OCI-LY7 (cell line): ENCODE measurements at regions not wholly inside any gene's neighbourhood (a gene's known extent, or its start where the extent isn't known, plus 50 kb on each side); places are given as distances from the start of the nearest gene placed in this dataset.

Source experiments
- EZH2phosphoT487 ChIP-seq: fragments of 200-600 bp; sonication (generic); IDR thresholded peaks from 2 replicates; pipeline ENCODE4 v1.6.1; 2018; ENCODE audit warnings: low read depth, borderline replicate concordance, mild to moderate bottlenecking, mixed run types, antibody characterized with exemption, low read length, moderate library complexity, mixed read lengths
- TF ChIP-seq, protein P1 (sequence below): fragments of 200-600 bp; sonication (generic); conservative IDR thresholded peaks from 2 replicates; pipeline ENCODE4 v1.5.1; 2014; ENCODE audit warnings: mild to moderate bottlenecking, antibody characterized with exemption, low read length, moderate library complexity, mixed read lengths

DNA sequence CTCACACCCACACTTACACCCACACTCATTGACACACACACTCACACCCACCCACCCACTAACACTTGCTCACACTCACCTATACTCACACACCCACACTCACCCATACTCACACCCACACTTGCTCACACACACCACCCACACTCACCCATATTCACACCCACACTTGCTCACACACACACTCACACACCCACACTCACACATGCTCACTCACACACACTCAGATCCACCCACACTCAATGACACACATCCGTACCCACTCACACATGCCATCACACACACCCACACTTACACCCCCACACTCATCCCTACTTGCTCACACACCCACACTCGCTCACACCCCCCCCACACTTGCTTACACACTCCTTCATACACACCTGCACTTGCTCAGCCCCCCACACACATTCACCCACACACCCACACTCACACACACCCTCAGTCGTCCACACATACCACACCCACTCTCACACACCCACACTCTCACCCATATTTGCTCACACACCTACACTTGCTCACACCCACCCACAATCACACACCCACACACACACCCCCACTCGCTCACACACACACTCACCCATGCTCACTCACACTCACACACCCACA is 321.1 kb upstream of the N4BP1 start:
- TF ChIP-seq, protein P1, sequence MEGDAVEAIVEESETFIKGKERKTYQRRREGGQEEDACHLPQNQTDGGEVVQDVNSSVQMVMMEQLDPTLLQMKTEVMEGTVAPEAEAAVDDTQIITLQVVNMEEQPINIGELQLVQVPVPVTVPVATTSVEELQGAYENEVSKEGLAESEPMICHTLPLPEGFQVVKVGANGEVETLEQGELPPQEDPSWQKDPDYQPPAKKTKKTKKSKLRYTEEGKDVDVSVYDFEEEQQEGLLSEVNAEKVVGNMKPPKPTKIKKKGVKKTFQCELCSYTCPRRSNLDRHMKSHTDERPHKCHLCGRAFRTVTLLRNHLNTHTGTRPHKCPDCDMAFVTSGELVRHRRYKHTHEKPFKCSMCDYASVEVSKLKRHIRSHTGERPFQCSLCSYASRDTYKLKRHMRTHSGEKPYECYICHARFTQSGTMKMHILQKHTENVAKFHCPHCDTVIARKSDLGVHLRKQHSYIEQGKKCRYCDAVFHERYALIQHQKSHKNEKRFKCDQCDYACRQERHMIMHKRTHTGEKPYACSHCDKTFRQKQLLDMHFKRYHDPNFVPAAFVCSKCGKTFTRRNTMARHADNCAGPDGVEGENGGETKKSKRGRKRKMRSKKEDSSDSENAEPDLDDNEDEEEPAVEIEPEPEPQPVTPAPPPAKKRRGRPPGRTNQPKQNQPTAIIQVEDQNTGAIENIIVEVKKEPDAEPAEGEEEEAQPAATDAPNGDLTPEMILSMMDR = no peak
- no peak for TF ChIP-seq EZH2phosphoT487
